Fibroblast of mammary gland (primary cell): ENCODE measurements at regions not wholly inside any gene's neighbourhood (a gene's known extent, or its start where the extent isn't known, plus 50 kb on each side); places are given as distances from the start of the nearest gene placed in this dataset.

Experiments used
- DNase-seq: peaks from one replicate; pipeline ENCODE4 v3.0.0-alpha.2; 2010; ENCODE audit warnings: low read depth
- H3K4me3 ChIP-seq: 2 replicates; pipeline ENCODE4 v1.5.1; 2011; ENCODE audit warnings: low read depth, mild to moderate bottlenecking, low read length, moderate library complexity; ENCODE audit not compliant: control insufficient read depth
- TF ChIP-seq, protein P1 (sequence below): conservative IDR thresholded peaks from 2 replicates; pipeline ENCODE4 v1.5.1; 2011; ENCODE audit warnings: low read depth, low read length, inconsistent platforms; ENCODE audit not compliant: control insufficient read depth, insufficient read depth

- TF ChIP-seq, protein P1, sequence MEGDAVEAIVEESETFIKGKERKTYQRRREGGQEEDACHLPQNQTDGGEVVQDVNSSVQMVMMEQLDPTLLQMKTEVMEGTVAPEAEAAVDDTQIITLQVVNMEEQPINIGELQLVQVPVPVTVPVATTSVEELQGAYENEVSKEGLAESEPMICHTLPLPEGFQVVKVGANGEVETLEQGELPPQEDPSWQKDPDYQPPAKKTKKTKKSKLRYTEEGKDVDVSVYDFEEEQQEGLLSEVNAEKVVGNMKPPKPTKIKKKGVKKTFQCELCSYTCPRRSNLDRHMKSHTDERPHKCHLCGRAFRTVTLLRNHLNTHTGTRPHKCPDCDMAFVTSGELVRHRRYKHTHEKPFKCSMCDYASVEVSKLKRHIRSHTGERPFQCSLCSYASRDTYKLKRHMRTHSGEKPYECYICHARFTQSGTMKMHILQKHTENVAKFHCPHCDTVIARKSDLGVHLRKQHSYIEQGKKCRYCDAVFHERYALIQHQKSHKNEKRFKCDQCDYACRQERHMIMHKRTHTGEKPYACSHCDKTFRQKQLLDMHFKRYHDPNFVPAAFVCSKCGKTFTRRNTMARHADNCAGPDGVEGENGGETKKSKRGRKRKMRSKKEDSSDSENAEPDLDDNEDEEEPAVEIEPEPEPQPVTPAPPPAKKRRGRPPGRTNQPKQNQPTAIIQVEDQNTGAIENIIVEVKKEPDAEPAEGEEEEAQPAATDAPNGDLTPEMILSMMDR = no peak
- H3K4me3 ChIP-seq = no peak overlapping the region
- DNase-seq = peak; percentile 87
Observed at GRCh38 chr1:56284928-56285327, 294.4 kb downstream of the PLPP3 start.

DNA sequence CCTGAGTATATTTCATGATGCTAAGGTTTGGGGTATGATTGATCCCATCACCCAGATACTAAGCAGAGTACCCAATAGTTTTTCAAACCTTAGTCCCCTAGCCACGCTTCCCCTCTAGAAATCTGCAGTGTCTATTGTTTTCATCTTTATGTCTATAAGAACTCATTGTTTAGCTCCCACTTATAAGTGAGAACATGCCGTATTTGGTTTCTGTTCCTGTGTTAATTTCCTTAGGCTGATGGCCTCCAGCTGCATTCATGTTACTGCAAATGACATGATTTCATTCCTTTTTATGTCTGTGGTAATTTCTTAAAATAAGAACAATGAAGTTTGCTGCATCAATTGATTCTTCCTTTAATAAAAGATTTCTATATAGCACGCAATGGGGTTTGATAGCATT is 301.3 kb downstream of the PLPP3 start:
- TF ChIP-seq, protein P1 = no peak
- DNase-seq = no peak
- H3K4me3 ChIP-seq = no peak overlapping the region

- DNase-seq = no peak
- TF ChIP-seq, protein P1 = no peak
- H3K4me3 ChIP-seq = no peak overlapping the region
Observed at GRCh38 chr1:56268519-56269140, 310.7 kb downstream of the PLPP3 start.

GRCh38 chr1:56267611-56268010 is 311.8 kb downstream of the PLPP3 start:
- H3K4me3 ChIP-seq = no peak overlapping the region
- DNase-seq = no peak
- TF ChIP-seq, protein P1 = no peak

GRCh38 chr1:56266359-56266758 is 313.0 kb downstream of the PLPP3 start:
- H3K4me3 ChIP-seq = no peak overlapping the region
- DNase-seq = no peak
- TF ChIP-seq, protein P1 = no peak

GRCh38 chr1:56265216-56265615 is 314.1 kb downstream of the PLPP3 start:
- DNase-seq = no peak
- TF ChIP-seq, protein P1 = no peak
- no peak overlapping the region for H3K4me3 ChIP-seq

- TF ChIP-seq, protein P1 = no peak
- H3K4me3 ChIP-seq = no peak overlapping the region
- no peak for DNase-seq
Observed at GRCh38 chr1:56263908-56264307, 315.5 kb downstream of the PLPP3 start.
